OCI-LY3 (cell line): ENCODE measurements at regions not wholly inside any gene's neighbourhood (a gene's known extent, or its start where the extent isn't known, plus 50 kb on each side); places are given as distances from the start of the nearest gene placed in this dataset.

Experiments
- H2AFZ ChIP-seq: fragments of 200-600, 300-600 bp; shearing (Covaris generic); 2 replicates; pipeline ENCODE4 v1.6.0; 2014; ENCODE audit warnings: antibody characterized with exemption, low read depth, low read length
- H3K27ac ChIP-seq: fragments of 200-600, 300-600 bp; sonication (generic); 2 replicates; pipeline ENCODE4 v1.5.1; 2014; ENCODE audit warnings: mild to moderate bottlenecking, low read length, moderate library complexity, mixed read lengths
- H3K27me3 ChIP-seq: fragments of 200-600, 300-600 bp; sonication (generic); 2 replicates; pipeline ENCODE4 v1.6.1; 2014; ENCODE audit warnings: low read depth, low read length, mixed read lengths
- H3K36me3 ChIP-seq: fragments of 200-600, 300-600 bp; sonication (generic); replicated peaks from 2 replicates; pipeline ENCODE3; 2014; ENCODE audit warnings: low read depth, low read length, mixed read lengths
- H3K4me1 ChIP-seq: fragments of 300-600, 200-600 bp; sonication (generic); 2 replicates; pipeline ENCODE4 v1.6.1; 2014; ENCODE audit warnings: low read length, mixed read lengths
- H3K4me2 ChIP-seq: fragments of 200-600, 300-600 bp; sonication (generic); 2 replicates; pipeline ENCODE4 v1.6.1; 2014; ENCODE audit warnings: low read length, mixed read lengths
- H3K4me3 ChIP-seq: fragments of 300-600, 200-600 bp; sonication (generic); 2 replicates; pipeline ENCODE4 v1.5.1; 2014; ENCODE audit warnings: antibody characterized with exemption, mild to moderate bottlenecking, low read length, moderate library complexity
- H3K79me2 ChIP-seq: fragments of 300-600, 200-600 bp; shearing (Covaris generic); 2 replicates; pipeline ENCODE4 v1.6.1; 2014; ENCODE audit warnings: mild to moderate bottlenecking, low read length, mixed read lengths
- H3K9ac ChIP-seq: fragments of 300-600, 200-600 bp; shearing (Covaris generic); 2 replicates; pipeline ENCODE4 v1.6.0; 2014; ENCODE audit warnings: mild to moderate bottlenecking, low read length, moderate library complexity
- H3K9me3 ChIP-seq: fragments of 200-600, 300-600 bp; shearing (Covaris generic); 2 replicates; pipeline ENCODE4 v1.6.1; 2014; ENCODE audit warnings: low read length, mixed read lengths; ENCODE audit not compliant: insufficient read depth
- H4K20me1 ChIP-seq: fragments of 200-600, 300-600 bp; sonication (generic); 2 replicates; pipeline ENCODE4 v1.6.1; 2016; ENCODE audit warnings: low read length, mixed read lengths; ENCODE audit not compliant: insufficient read depth
- CTCF ChIP-seq: fragments of 200-600, 300-600 bp; sonication (generic); IDR thresholded peaks from 2 replicates; pipeline ENCODE4 v1.5.1; 2014; ENCODE audit warnings: antibody characterized with exemption, low read length, low read depth
- EZH2phosphoT487 ChIP-seq: fragments of 200-600 bp; shearing (Covaris generic); IDR thresholded peaks from 2 replicates; pipeline ENCODE4 v1.6.1; 2018; ENCODE audit warnings: antibody characterized with exemption, mixed run types, low read depth

GRCh38 chr1:40928699-40929098 lies 50.8 kb upstream of the CTPS1 start:
- H3K4me1 ChIP-seq, result peaks cover 34% of the 10 kb centered on the region
- H3K27ac ChIP-seq, result peak overlapping the region; percentile 85
- no peaks in the 10 kb centered on the region for H3K27me3 ChIP-seq
- H4K20me1 ChIP-seq, result no peaks in the 10 kb centered on the region
- no peak overlapping the region for H3K4me3 ChIP-seq
- H2AFZ ChIP-seq, result 0 out of 2 replicates have a peak overlapping the region, but pooled peaks have one; percentile 22
- no peaks in the 10 kb centered on the region for H3K79me2 ChIP-seq
- H3K4me2 ChIP-seq, result peak overlapping the region; percentile 51
- H3K9me3 ChIP-seq, result no peaks in the 10 kb centered on the region
- peak overlapping the region; percentile 48; the same call in 1 of the 2 replicates for H3K9ac ChIP-seq
- no peak for TF ChIP-seq EZH2phosphoT487
- TF ChIP-seq CTCF, result no peak
- H3K36me3 ChIP-seq, result no peaks in the 10 kb centered on the region

- no peaks in the 10 kb centered on the region for H3K27me3 ChIP-seq
- no peaks in the 10 kb centered on the region for H3K79me2 ChIP-seq
- no peak overlapping the region for H3K27ac ChIP-seq
Measured at GRCh38 chr1:40929155-40929554, 50.3 kb upstream of the CTPS1 start.

More at GRCh38 chr1:40929155-40929554, 50.3 kb upstream of the CTPS1 start:
- Histone ChIP-seq H3K4me1 (peaks cover 34% of the 10 kb centered on the region), H3K36me3 (no peaks in the 10 kb centered on the region), H3K4me2 (no peak overlapping the region), H3K9me3 (no peaks in the 10 kb centered on the region), H4K20me1 (no peaks in the 10 kb centered on the region), H2AFZ (no peak overlapping the region), H3K4me3 (no peak overlapping the region), H3K9ac (no peak overlapping the region)
- TF ChIP-seq CTCF (no peak), EZH2phosphoT487 (no peak)
